HG03442 (cell line): ENCODE measurements at regions not wholly inside any gene's neighbourhood (a gene's known extent, or its start where the extent isn't known, plus 50 kb on each side); places are given as distances from the start of the nearest gene placed in this dataset.
"Not testable (repeated sequence)": the region's sequence is repeated elsewhere in the genome, so short reads cannot be mapped to it uniquely, and the experiment has no call there.

ENCODE experiments used
- ATAC-seq: cut with Tn5 transposase; IDR thresholded peaks from one replicate; pipeline ENCODE4 v1.9.1; 2021; ENCODE audit warnings: mild to moderate bottlenecking, moderate library complexity; ENCODE audit not compliant: unreplicated experiment

DNA sequence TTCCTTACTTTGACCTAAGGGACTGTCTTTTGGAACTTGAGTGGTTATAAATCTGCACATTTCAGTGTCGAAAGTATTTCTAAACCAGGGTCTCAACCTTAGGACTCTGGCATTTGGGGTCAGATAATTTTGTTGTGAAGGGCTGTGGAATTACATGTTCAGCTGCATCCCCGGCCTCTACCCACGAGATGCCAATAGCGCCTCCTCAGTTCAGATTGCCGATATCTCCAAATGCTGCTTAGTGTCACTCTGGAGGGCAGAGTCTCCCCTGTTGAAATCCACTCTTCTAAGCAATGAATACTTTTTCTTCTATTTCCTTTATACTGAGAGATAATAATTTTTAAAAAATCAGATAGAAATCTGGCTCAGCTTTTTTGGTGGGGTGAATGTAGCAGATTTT lies 379.4 kb upstream of the RGS6 start:
- ATAC-seq = no peak

DNA sequence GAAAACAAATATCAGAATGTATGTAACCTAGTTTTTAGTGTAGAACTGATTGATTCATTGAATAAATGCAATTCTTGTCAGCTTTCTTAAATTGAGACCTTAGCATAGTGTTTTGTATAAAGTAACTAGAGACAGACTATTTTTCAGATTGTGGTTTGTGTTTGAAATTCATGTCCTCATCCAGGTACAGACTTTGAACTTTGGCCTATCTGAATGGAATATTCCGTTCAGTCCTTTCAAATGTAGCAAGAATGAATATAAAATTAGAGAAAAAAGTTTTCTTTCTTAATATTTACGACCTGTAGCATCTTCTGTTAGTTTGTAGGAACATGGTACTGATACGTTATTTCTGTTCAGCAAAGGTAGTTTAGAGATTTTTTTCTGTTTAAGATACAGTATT lies 378.4 kb upstream of the RGS6 start:
- ATAC-seq = no peak

DNA sequence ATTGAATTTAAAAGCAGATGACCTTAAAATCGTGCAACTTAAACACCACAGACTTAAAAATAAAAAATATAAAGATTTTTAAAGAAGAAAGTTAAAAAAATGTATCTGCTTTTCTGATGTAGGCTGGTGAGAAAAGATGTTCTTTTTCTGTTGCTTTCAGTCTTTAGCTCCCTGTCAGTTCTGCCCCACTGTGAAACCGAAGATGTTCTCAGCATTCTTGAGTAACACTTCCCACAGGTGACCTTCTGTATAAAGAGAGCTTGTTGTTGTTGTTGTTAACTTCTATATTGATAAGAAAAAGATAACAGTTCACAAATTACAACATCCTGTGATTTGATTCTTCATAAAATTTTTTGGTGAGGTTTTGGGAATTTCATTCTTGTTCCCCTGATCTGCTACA lies 377.9 kb upstream of the RGS6 start:
- ATAC-seq = no peak

DNA sequence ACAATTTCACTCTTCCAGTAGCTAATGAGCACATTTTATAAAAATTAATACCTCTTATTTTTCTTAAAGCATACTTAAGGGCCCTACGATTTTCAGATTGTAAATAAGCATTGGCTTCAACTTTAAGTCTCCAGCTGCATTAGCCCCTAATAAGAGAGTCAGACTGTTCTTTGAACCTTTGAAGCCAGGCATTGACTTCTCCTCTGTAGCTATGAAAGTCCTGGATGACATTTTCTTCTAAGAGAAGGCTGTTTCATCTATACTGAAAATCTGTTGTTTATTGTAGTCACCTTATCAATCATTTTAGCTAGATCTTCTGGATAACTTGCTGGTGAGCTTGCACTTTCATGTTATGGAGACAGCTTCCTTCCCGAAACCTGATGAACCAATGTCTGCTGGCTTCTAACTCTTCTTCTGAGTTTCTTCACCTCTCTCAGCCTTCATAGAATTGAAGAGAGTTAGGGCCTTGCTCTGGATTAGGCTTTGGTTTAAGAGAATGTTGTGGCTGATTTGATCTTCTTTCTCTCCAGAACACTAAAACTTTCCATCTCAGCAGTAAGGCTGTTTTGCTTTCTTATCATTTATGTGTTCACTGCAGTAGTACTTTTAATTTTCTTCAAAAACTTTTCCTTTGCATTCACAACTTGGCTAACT lies 377.1 kb upstream of the RGS6 start:
- ATAC-seq = peak; percentile 14

DNA sequence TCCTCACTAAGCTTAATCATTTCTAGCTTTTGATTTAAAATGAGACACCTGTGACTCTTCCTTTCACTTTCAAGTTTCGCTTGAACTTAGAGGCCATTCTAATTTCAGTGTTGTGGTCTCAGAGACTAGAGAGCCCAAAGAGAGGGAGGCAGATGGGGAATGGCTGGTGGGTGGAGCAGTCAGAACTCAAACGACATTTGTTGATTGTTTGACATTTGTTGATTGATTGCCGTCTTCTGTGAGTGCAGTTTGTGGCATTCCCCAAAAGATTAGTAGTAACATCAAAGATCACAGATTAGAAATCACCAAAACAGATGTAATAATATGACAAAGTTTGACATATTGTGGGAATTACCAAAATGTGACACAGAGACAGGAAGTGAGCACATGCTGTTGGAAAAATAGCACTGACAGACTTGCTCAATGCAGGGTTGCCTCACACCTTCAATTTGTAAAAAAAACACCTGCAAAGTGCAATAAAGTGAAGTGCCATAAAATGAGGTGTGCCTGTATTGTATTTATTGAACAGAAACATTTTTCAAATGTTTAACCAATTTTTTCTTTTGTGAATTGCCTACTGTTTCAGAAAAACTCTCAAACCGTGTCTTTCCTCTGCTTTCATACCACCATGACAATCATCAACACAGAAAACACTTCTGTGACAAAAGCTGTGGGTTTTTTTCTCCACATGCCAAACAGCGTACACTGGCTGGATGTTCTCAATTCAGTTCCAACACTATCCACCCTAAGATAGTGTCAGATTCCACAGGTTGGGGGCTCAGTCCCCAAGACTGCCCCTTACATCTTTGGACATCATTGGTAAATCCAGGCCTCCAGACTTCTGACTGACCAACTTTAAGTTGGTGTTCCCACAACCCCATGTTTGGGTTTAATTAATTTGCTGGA lies 376.3 kb upstream of the RGS6 start:
- ATAC-seq = peak; percentile 85

DNA sequence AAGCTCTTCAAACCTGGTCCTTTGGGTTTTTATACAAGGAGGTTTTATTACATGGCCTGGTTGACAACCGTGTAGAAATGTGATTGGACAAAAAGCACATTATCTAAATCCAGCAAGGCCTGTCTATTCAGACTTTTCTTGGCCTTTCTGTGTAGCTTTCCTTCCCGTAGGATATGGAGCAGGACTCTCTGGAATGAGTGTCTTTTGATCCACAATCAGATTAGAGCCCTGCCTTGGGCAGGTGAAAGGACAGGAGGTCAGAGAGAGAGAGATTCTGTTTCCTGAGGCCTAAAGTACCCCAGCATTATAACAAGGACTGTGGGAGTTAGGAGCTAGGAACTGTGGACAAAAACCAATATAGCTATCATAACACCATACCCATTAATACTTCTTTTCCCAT lies 375.5 kb upstream of the RGS6 start:
- no peak for ATAC-seq

DNA sequence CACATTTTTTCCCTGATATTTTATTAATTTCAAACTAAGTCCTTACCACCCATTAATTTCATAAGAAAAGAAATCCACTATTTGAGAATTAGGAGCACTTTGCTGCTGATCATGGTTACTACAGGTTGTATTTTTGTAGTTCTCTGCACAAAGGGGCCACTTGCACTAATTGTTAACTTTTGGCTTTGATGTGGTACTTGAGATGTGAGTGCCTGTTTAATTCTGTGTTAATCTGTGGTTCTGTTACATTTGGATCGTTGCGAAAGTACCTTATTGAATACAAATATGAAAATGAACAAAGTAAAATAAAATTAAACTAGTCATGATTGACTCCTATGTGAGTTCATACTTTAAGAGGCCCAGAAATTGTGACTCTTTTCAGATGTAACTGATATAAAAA lies 374.9 kb upstream of the RGS6 start:
- ATAC-seq = no peak

DNA sequence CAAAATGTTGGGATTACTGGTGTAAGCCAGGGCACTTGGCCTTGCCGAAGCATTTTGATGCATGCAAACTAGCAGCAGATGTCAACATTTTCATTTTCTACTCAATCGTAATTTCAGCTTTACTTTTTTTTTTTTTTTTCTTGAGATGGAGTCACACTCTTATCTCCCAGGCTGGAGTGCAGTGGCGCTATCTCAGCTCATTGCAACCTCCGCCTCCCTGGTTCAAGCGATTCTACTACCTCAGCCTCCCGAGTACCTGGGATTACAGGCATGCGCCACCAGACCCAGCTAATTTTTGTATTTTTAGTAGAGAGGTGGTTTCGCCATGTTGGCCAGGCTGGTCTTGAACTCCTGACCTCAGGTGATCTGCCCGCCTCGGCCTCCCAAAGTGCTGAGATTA lies 373.3 kb upstream of the RGS6 start:
- not testable (repeated sequence) for ATAC-seq

DNA sequence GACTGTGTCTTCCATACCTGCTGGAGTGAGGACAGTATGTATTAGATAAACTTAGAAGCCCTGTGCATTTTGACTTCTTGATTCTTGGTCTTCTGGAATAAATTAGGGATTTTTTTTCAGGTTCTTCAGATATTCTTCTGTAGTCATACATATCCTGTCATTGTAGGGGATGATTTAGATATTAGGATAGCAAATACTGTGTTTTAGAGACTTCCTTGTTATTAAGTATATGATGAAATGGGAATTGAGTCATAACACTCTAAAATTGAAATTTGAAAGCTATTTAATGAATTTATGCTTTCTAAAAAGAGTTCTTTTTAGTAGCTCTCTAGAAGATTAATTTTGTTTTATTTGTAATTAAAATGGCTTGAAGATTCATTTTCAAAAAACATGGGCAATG lies 371.5 kb upstream of the RGS6 start:
- ATAC-seq = no peak

DNA sequence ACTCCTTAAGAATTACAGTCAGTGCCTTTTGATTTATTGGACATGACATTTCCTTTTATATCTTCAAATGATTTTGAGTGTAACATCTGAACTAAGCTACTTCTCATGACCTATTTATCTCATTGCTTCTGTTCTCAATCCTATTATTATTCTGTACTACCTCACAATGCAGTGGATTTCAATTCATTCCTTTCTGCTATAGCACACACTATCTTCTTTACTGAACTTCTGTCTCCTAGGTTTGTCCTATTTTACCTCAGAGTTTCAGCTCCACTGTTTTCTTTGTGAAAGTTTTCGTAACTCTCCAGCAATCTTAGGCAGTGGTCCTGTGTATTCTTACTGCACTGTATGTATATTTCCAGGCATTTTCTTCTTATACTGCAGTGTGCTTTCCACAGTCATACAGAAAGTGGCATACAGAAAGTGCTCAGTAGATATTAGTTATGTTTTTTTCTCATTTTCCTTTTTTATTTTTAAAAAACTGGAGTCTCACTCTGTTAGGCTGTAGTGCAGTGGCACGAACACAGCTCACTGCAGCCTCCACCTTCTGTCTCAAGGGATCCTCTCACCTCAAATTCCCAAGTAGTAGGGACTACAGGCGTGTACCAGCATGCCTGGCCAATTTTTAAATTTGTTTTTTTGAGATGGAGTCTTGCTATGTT lies 368.6 kb upstream of the RGS6 start:
- ATAC-seq = peak; percentile 50

DNA sequence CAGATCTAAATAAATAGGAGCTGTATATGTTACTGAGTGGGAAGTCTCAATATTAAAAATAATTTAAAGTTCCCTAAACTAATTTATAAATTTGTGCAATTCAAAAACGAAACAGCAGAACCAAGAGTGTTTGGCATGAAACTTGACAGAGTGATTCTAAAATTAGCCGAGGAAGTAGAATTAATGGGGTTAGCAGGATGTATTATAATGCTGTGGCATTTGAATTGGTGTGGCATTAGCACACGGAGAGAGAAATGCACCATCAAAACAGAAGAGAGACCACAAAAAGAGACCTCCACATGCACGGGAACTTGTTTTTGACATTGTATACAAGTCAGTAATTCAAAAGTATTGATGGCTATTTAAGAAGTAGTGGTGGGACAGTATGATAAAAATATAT lies 366.0 kb upstream of the RGS6 start:
- no peak for ATAC-seq

DNA sequence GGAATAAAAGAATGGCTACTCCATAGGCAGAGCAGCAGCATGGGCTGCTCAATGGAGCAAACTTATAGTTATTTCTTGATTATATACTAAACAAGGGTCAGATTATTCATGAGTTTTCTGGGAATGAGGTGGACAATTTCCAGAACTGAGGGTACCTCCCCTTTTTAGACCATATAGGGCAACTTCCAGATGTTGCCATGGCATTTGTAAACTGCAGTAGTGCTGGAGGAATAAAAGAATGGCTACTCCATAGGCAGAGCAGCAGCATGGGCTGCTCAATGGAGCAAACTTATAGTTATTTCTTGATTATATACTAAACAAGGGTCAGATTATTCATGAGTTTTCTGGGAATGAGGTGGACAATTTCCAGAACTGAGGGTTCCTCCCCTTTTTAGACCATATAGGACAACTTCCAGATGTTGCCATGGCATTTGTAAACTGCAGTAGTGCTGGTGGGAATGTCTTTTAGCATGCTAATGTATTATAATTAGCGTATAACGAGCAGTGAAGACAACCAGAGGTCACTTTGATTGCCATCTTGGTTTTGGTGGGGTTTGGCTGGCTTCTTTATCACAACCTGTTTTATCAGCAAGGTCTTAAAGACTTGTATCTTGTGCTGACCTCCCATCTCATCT lies 364.6 kb upstream of the RGS6 start:
- ATAC-seq = not testable (repeated sequence)

DNA sequence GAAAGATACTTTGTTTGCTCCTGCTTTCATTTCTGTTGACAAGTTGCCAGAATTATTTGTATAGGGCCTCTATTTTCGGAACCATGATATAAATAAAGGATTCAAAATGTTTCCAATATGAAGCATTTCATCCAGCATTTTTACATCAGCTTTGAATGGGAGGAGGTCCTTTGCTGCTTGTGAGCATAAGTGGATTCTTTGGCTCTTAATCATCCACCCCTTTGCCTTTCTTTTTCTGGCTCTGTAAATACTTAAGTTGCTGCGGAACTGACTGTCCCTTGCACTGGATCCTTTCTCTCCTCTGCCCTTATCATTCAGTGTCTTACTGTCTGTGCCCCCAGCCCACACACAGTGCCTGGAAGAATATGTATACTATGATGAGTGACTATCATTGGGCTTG lies 357.3 kb upstream of the RGS6 start:
- ATAC-seq = no peak

DNA sequence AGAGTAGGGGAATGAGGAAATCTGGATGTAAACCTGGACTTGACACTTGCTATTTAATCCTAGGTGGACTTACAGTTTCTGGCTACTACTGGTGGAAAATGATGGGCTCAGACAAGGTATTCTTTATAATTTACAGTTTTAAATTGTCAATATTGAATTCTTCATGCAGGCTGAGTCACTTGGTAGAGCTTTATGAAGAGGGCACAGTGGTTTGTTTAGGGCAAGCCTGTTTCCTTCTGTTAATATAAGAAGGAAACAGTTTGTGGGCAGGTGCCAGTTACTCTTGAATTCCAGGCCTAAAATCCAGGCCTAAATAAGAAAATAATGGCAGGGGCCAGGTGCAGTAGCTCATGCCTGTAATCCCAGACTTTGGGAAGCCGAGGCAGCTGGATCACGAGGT lies 355.8 kb upstream of the RGS6 start:
- no peak for ATAC-seq

DNA sequence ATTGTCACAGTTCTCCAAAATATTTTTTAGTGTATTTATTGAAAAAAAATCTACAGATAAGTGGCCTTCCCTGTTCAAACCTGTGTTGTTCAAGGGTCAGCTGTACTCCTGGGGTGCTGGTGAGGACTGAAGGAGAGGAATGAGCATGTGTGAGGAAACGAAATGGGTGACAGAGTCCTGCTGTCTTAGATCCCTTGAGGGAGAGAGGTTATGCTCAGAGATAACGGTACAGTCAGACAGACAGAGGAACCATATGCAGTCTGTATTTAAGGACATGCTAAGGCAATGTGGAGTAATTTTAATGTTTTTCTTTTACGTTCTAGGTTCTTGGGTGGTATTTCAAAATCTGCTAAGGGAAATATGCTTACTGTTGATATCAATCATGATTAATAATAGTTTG lies 352.9 kb upstream of the RGS6 start:
- no peak for ATAC-seq

DNA sequence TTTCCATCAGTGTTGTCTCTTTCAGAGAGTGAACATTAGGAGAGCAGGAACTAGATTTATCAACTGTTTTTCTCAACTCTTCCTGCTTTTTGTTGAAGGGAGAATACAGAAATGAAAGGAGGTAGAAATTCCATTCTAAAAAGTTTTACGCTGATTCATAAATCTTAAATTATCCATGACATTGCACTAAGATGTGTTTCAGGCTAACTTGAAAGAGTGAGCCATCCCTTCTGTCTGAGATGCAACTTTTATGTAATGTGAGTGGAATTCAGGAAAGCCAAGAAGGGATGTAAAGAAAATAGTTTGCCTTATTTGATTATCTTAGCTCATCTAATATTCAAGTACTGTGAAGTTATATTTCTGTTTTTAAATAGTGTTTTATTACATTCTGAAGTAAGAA lies 349.5 kb upstream of the RGS6 start:
- no peak for ATAC-seq

DNA sequence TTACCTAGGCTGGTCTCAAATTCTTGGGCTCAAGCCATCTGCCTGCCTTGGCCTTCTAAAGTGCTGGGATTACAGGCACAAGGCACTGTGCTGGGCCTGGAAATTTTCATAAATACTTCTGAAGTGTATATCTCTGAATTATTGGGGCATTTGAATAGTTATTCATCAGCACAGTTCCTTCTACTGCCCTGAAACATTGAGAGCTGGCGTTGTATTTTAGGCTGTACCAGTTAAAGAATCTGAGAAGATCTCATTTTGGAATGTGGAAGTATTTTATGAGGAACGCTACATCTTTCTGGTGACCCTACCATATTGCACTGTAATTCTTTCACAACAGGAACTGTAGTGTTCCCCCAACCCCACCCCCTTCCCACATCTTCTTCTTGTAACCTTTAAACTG lies 349.0 kb upstream of the RGS6 start:
- ATAC-seq = no peak

DNA sequence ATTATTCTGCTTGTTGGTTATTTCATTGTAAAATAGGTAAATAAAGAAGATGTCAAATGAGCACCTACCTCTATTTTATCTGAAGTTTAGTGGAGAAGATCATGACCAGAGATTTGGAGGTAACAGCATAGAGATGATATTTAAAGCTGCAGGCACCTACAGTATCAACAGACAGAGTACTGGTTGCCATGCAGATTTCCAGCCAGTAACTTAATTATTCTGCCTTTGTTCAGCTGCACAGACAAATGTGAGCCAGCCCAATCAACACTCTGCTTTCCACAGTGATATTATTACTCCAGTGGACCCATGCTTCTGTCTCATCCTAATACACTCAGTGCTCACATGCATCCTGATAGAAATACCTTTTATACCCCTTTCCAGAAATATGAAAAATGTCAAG lies 348.5 kb upstream of the RGS6 start:
- no peak for ATAC-seq

DNA sequence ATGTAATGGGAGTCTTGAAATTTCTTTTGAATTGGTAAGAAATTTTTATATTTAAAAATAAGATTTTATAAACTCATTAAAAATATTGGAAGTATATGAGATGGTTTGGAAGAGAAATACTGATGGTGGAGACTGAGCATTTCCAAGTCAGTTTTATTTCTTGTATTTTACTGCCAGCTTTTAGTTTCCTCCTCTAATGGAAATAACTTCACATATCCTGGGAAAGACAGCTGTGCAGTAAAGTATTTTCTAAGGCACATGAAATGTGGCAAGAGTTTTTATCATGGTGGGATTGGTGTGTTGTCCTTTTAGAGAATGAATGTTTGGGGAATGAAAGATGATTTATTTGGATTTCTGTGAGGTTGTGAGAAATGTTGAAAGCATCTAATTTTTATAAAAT lies 346.9 kb upstream of the RGS6 start:
- no peak for ATAC-seq

DNA sequence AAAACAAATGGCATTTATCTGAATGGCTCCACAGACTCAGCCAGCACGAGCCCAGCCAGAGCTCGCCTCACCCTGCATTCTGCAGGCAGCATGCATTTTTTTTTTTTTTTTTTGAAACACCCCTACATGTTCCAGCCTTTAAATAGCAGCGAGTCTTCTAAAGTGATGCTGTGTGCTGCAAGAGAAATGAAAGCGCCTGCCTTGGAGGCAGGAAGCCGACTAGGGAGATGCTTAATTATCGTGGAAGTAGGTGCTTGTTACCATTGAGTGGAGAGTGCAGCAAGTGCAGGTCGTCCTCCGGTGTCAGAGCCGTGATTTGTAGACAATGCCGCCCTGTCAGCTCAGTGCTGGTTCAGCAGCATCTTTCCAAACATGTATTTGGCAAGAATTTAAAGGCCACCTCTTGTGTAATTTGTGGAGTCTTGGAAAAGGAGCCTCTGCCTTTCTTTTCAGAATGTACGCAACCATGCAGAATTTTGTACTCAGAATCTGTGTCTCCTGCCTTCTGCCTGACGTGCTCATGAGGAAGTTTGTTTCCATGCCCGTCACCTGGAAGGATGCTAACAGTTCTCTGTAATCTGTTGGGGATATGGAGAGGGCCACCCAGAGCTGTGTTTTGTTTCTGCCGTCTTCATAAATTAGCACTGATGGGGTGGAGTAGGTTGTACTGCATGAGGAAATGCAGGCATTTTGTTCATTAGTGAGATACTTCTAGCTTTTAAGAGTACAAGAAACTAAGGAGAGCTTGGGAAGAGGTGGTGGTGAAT lies 345.9 kb upstream of the RGS6 start:
- no peak for ATAC-seq

DNA sequence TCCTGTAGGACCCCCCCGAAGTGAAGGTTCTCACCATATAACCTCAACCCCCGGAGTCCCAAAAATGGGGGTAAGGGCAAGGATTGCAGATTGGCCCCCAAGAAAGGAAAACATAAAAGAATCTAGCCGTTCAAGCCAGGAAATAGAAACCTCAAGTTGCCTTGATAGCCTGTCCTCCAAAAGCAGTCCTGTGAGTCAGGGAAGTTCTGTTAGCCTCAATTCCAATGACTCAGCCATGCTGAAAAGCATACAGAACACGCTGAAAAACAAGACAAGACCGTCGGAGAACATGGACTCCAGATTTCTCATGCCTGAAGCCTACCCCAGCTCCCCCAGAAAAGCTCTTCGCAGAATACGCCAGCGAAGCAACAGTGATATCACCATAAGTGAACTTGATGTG lies 344.2 kb upstream of the RGS6 start:
- no peak for ATAC-seq
